ENCODE measurements at regions not wholly inside any gene's neighbourhood (a gene's known extent, or its start where the extent isn't known, plus 50 kb on each side); places are given as distances from the start of the nearest gene placed in this dataset.

- H3K27ac ChIP-seq (ENCODE audit: extremely low read length, insufficient read depth, low read length) = no peak overlapping the region
- peaks cover 25% of the 10 kb centered on the region for H3K4me1 ChIP-seq (ENCODE audit: insufficient read depth, low read length)
- ChIA-PET CTCF (ENCODE audit: low intra/inter-chr PET ratio, low total read pairs) (no interaction called here), POLR2A (no interaction called here)
- H3K9ac ChIP-seq (ENCODE audit: insufficient read depth, low read depth, low read length) = no peak overlapping the region
- H2AFZ ChIP-seq (ENCODE audit: low read length) = no peak overlapping the region
- DNase-seq (ENCODE audit: low spot score) (no peak), ATAC-seq (no peak), FAIRE-seq (no peak)
- no peaks in the 10 kb centered on the region for H3K36me3 ChIP-seq (replicated peaks in 1 of 2; ENCODE audit: control insufficient read depth in 1 of 2, insufficient read depth in 2 of 2, low read length in 2 of 2)
- in situ Hi-C loops (cut with HindIII; ENCODE audit: extremely low pct_ligation_motif_present, low pct_unique_long_range_greater_than_20kb) (no loop called here), intact Hi-C loops (cut with micrococcal nuclease; ENCODE audit: unreplicated experiment) (no loop called here)
- H4K20me1 ChIP-seq (ENCODE audit: insufficient read depth, low read length) = no peaks in the 10 kb centered on the region
- 33% methylated on average over 2 of the region's 2 CpGs for WGBS (ENCODE audit: low lambda C conversion rate)
- H3K4me3 ChIP-seq (replicated peaks in 1 of 3; ENCODE audit: insufficient read depth in 1 of 3, low read depth in 2 of 3, low read length in 3 of 3) = no peak overlapping the region
- H3K79me2 ChIP-seq (ENCODE audit: insufficient read depth, low read length) = no peaks in the 10 kb centered on the region
- H3K9me3 ChIP-seq (ENCODE audit: low read length) = peaks cover 12% of the 10 kb centered on the region
- no peak overlapping the region for H3K4me2 ChIP-seq (ENCODE audit: low read depth, low read length)
- TF ChIP-seq GTF2F1 (IDR thresholded peaks at IDR 0.05; ENCODE audit: low read length) (no peak), NFRKB (IDR thresholded peaks at IDR 0.05) (no peak), TRAFD1 (CRISPR knock-in tag; IDR thresholded peaks at IDR 0.05; ENCODE audit: borderline replicate concordance) (no peak), ZKSCAN8 (CRISPR knock-in tag; IDR thresholded peaks at IDR 0.05; ENCODE audit: borderline replicate concordance) (no peak), CEBPB (IDR thresholded peaks at IDR 0.05; ENCODE audit: borderline replicate concordance, low read depth, low read length) (no peak), ZBTB33 (CRISPR knock-in tag; IDR thresholded peaks at IDR 0.05) (no peak), ZNF337 (CRISPR knock-in tag; IDR thresholded peaks at IDR 0.05; ENCODE audit: borderline replicate concordance, low read depth) (no peak), KLF13 (CRISPR knock-in tag; IDR thresholded peaks at IDR 0.05) (no peak), NFIB (CRISPR knock-in tag; IDR thresholded peaks at IDR 0.05; ENCODE audit: borderline replicate concordance) (no peak)
- H3K27me3 ChIP-seq (ENCODE audit: control insufficient read depth in 1 of 2, insufficient read depth in 2 of 2, low read length in 2 of 2) = peaks cover 0 to 7% of the 10 kb centered on the region in 2 experiments; a peak in 2 of 5 replicates
- no TSS peak for BruUV-seq (replicated peaks)
Observed at GRCh38 chr4:38194047-38194602, 233.9 kb downstream of the PTTG2 start.
